GM12875 (cell line): ENCODE measurements at regions not wholly inside any gene's neighbourhood (a gene's known extent, or its start where the extent isn't known, plus 50 kb on each side); places are given as distances from the start of the nearest gene placed in this dataset.

Experiments
- H3K4me3 ChIP-seq: one replicate; pipeline ENCODE4 v1.5.1; 2011; ENCODE audit warnings: low read depth, low read length, control low read depth
- CTCF ChIP-seq: IDR thresholded peaks from 2 replicates; pipeline ENCODE4 v1.5.1; 2011; ENCODE audit warnings: low read depth, mild to moderate bottlenecking, control low read depth, inconsistent platforms, low read length, moderate library complexity, borderline replicate concordance; ENCODE audit not compliant: insufficient read depth

GRCh38 chr4:54897590-54897989 is 227.8 kb downstream of the KDR start:
- no peak overlapping the region for H3K4me3 ChIP-seq
- TF ChIP-seq CTCF = no peak

- no peak overlapping the region for H3K4me3 ChIP-seq
- no peak for TF ChIP-seq CTCF
Measured at GRCh38 chr4:54882616-54883015, 224.9 kb downstream of the KIT start.

- TF ChIP-seq CTCF = no peak
Measured at GRCh38 chr4:54879576-54879975, 221.8 kb downstream of the KIT start.

GRCh38 chr4:54877006-54877405 is 219.2 kb downstream of the KIT start:
- no peak overlapping the region for H3K4me3 ChIP-seq
- TF ChIP-seq CTCF = no peak

More at GRCh38 chr4:54879576-54879975, 221.8 kb downstream of the KIT start:
- no peak overlapping the region for H3K4me3 ChIP-seq

GRCh38 chr4:54872261-54872660 is 214.5 kb downstream of the KIT start:
- H3K4me3 ChIP-seq = no peak overlapping the region
- TF ChIP-seq CTCF = no peak

GRCh38 chr4:54863571-54864255 is 206.0 kb downstream of the KIT start:
- TF ChIP-seq CTCF = no peak
- no peak overlapping the region for H3K4me3 ChIP-seq

- no peak overlapping the region for H3K4me3 ChIP-seq
- TF ChIP-seq CTCF = no peak
Measured at GRCh38 chr4:54861201-54861600, 203.4 kb downstream of the KIT start.
